Stimulated activated effector memory CD8-positive, alpha-beta T cell treated with anti-CD3 and anti-CD28 coated beads, Interleukin-12 subunit alpha, Interleukin-12 subunit beta, amount 100 ng/mL, for 72 hours (primary cell): ENCODE measurements at regions not wholly inside any gene's neighbourhood (a gene's known extent, or its start where the extent isn't known, plus 50 kb on each side); places are given as distances from the start of the nearest gene placed in this dataset.

ENCODE experiments used
- ATAC-seq: fragments of 150-1000 bp; cut with Tn5 transposase; 2 replicates; pipeline ENCODE4 v1.10.0; 2021
- DNase-seq, 2 donors: peaks; one replicate each; pipeline ENCODE4 v3.0.0; 2021 to 2022; ENCODE audit warnings: low spot score in 2 of 2
- H3K27ac Mint-ChIP-seq: one replicate; pipeline ENCODE4 v1.8.0; 2022; ENCODE audit warnings: mild to moderate bottlenecking, mixed read lengths
- H3K36me3 Mint-ChIP-seq: one replicate; pipeline ENCODE4 v1.8.0; 2022; ENCODE audit warnings: mild to moderate bottlenecking, mixed read lengths
- H3K4me1 Mint-ChIP-seq: one replicate; pipeline ENCODE4 v1.8.0; 2022; ENCODE audit warnings: mixed read lengths
- H3K4me3 Mint-ChIP-seq: one replicate; pipeline ENCODE4 v1.8.0; 2022; ENCODE audit warnings: mild to moderate bottlenecking, mixed read lengths
- H3K9me3 Mint-ChIP-seq: one replicate; pipeline ENCODE4 v1.8.0; 2022; ENCODE audit warnings: mixed read lengths

GRCh38 chr4:63458010-63458409 is 951.2 kb downstream of the TECRL start:
- ATAC-seq, result no peak
- peaks cover 18% of the 10 kb centered on the region for H3K9me3 Mint-ChIP-seq
- no peak overlapping the region for H3K4me3 Mint-ChIP-seq

GRCh38 chr4:63440236-63440635 is 969.0 kb downstream of the TECRL start:
- Mint-ChIP-seq H3K9me3 (peaks cover 13% of the 10 kb centered on the region), H3K27ac (no peak overlapping the region), H3K4me1 (no peaks in the 10 kb centered on the region), H3K36me3 (no peaks in the 10 kb centered on the region), H3K4me3 (no peak overlapping the region)
- ATAC-seq (no peak), DNase-seq (no peak)

More at GRCh38 chr4:63458010-63458409, 951.2 kb downstream of the TECRL start:
- H3K27ac Mint-ChIP-seq, result no peak overlapping the region
- no peaks in the 10 kb centered on the region for H3K4me1 Mint-ChIP-seq
- H3K36me3 Mint-ChIP-seq, result no peaks in the 10 kb centered on the region
- no peak for DNase-seq

- Mint-ChIP-seq H3K4me3 (no peak overlapping the region), H3K9me3 (peaks cover 11% of the 10 kb centered on the region), H3K36me3 (no peaks in the 10 kb centered on the region), H3K27ac (no peak overlapping the region), H3K4me1 (no peaks in the 10 kb centered on the region)
- ATAC-seq (no peak), DNase-seq (no peak)
Measured at GRCh38 chr4:63430105-63430504, 979.1 kb downstream of the TECRL start.

- H3K4me3 Mint-ChIP-seq, result no peak overlapping the region
- H3K9me3 Mint-ChIP-seq, result peaks cover 16% of the 10 kb centered on the region
- H3K36me3 Mint-ChIP-seq, result no peaks in the 10 kb centered on the region
- ATAC-seq (peak; percentile 16), DNase-seq (no peak)
- no peak overlapping the region for H3K27ac Mint-ChIP-seq
- H3K4me1 Mint-ChIP-seq, result no peaks in the 10 kb centered on the region
Measured at GRCh38 chr4:63396269-63396668, 1013.0 kb downstream of the TECRL start.

GRCh38 chr4:63393544-63393943 is 1015.7 kb downstream of the TECRL start:
- DNase-seq, result no peak
- no peak for ATAC-seq
- no peaks in the 10 kb centered on the region for H3K36me3 Mint-ChIP-seq
- H3K27ac Mint-ChIP-seq, result no peak overlapping the region
- H3K4me3 Mint-ChIP-seq, result no peak overlapping the region
- H3K4me1 Mint-ChIP-seq, result no peaks in the 10 kb centered on the region
- peaks cover 10% of the 10 kb centered on the region for H3K9me3 Mint-ChIP-seq

- Mint-ChIP-seq H3K4me3 (no peak overlapping the region), H3K27ac (no peak overlapping the region), H3K4me1 (no peaks in the 10 kb centered on the region), H3K36me3 (no peaks in the 10 kb centered on the region), H3K9me3 (peaks cover 13% of the 10 kb centered on the region)
- ATAC-seq (no peak), DNase-seq (no peak)
Measured at GRCh38 chr4:63379750-63380522, 1029.3 kb downstream of the TECRL start.

GRCh38 chr4:63371001-63371400 is 1038.2 kb downstream of the TECRL start:
- ATAC-seq (no peak), DNase-seq (no peak)
- Mint-ChIP-seq H3K9me3 (peaks cover 27% of the 10 kb centered on the region), H3K4me1 (no peaks in the 10 kb centered on the region), H3K36me3 (no peaks in the 10 kb centered on the region), H3K4me3 (no peak overlapping the region), H3K27ac (no peak overlapping the region)

- Mint-ChIP-seq H3K4me3 (no peak overlapping the region), H3K36me3 (no peaks in the 10 kb centered on the region), H3K9me3 (peaks cover 15% of the 10 kb centered on the region), H3K4me1 (no peaks in the 10 kb centered on the region), H3K27ac (no peak overlapping the region)
- DNase-seq (no peak), ATAC-seq (no peak)
Measured at GRCh38 chr4:63361628-63362027, 1047.6 kb downstream of the TECRL start.

GRCh38 chr4:63361066-63361465 is 1048.2 kb downstream of the TECRL start:
- ATAC-seq (no peak), DNase-seq (no peak)
- no peak overlapping the region for H3K4me3 Mint-ChIP-seq
- no peaks in the 10 kb centered on the region for H3K4me1 Mint-ChIP-seq
- no peaks in the 10 kb centered on the region for H3K36me3 Mint-ChIP-seq
- peaks cover 13% of the 10 kb centered on the region for H3K9me3 Mint-ChIP-seq
- no peak overlapping the region for H3K27ac Mint-ChIP-seq

- Mint-ChIP-seq H3K4me3 (no peak overlapping the region), H3K4me1 (no peaks in the 10 kb centered on the region), H3K27ac (no peak overlapping the region), H3K36me3 (no peaks in the 10 kb centered on the region), H3K9me3 (peaks cover 19% of the 10 kb centered on the region)
- DNase-seq (no peak), ATAC-seq (no peak)
Measured at GRCh38 chr4:63349674-63350025, 1059.6 kb downstream of the TECRL start.

- H3K4me1 Mint-ChIP-seq, result no peaks in the 10 kb centered on the region
- H3K36me3 Mint-ChIP-seq, result no peaks in the 10 kb centered on the region
- peaks cover 16% of the 10 kb centered on the region for H3K9me3 Mint-ChIP-seq
- DNase-seq (no peak), ATAC-seq (no peak)
- no peak overlapping the region for H3K27ac Mint-ChIP-seq
- no peak overlapping the region for H3K4me3 Mint-ChIP-seq
Measured at GRCh38 chr4:63348735-63349673, 1060.2 kb downstream of the TECRL start.

GRCh38 chr4:63325140-63325539 is 1084.1 kb downstream of the TECRL start:
- Mint-ChIP-seq H3K27ac (no peak overlapping the region), H3K9me3 (peaks cover 21% of the 10 kb centered on the region), H3K4me3 (no peak overlapping the region), H3K4me1 (no peaks in the 10 kb centered on the region), H3K36me3 (no peaks in the 10 kb centered on the region)
- no peak for ATAC-seq
- no peak for DNase-seq

- Mint-ChIP-seq H3K4me3 (no peak overlapping the region), H3K4me1 (no peaks in the 10 kb centered on the region), H3K27ac (no peak overlapping the region), H3K36me3 (no peaks in the 10 kb centered on the region), H3K9me3 (peaks cover 13% of the 10 kb centered on the region)
- DNase-seq (no peak), ATAC-seq (no peak)
Measured at GRCh38 chr4:63316633-63317032, 1092.6 kb downstream of the TECRL start.

- Mint-ChIP-seq H3K36me3 (no peaks in the 10 kb centered on the region), H3K9me3 (peaks cover 16% of the 10 kb centered on the region), H3K27ac (no peak overlapping the region), H3K4me3 (no peak overlapping the region), H3K4me1 (no peaks in the 10 kb centered on the region)
- DNase-seq, result no peak
- ATAC-seq, result no peak
Measured at GRCh38 chr4:63315651-63316050, 1093.6 kb downstream of the TECRL start.

GRCh38 chr4:63308697-63309096 is 1100.6 kb downstream of the TECRL start:
- Mint-ChIP-seq H3K27ac (no peak overlapping the region), H3K4me3 (no peak overlapping the region), H3K9me3 (peaks cover 10% of the 10 kb centered on the region), H3K36me3 (no peaks in the 10 kb centered on the region), H3K4me1 (no peaks in the 10 kb centered on the region)
- no peak for DNase-seq
- ATAC-seq, result no peak

- Mint-ChIP-seq H3K27ac (no peak overlapping the region), H3K4me1 (no peaks in the 10 kb centered on the region), H3K4me3 (no peak overlapping the region), H3K36me3 (no peaks in the 10 kb centered on the region), H3K9me3 (peaks cover 9% of the 10 kb centered on the region)
- DNase-seq, result no peak
- no peak for ATAC-seq
Measured at GRCh38 chr4:63302792-63303191, 1106.5 kb downstream of the TECRL start.
